ENCODE measurements at regions not wholly inside any gene's neighbourhood (a gene's known extent, or its start where the extent isn't known, plus 50 kb on each side); places are given as distances from the start of the nearest gene placed in this dataset.

DNA sequence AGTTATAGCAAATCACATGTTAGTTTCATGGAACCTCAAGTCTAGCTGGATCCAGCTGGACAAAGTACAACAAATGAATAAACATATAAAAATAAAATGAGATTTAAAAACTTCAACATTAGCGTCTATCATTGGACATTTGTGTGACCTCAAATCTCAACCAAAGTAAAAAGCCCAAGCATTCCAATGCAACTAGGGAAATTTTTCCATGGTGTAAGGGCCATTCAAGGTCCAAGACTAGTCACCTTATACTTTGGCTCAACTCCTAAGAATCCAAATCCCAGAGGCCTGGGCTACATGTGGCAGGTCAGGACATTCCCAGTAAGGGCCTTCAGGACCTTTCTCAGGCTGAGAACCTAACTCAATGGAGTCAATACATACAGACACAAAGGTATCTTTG, 137.4 kb upstream of the DMAC1 start:
- Histone ChIP-seq H3K4me1 (no peaks in the 10 kb centered on the region), H3K36me3 (no peaks in the 10 kb centered on the region), H3K27me3 (no peaks in the 10 kb centered on the region), H3K4me3 (no peak overlapping the region), H3K27ac (no peak overlapping the region), H3K9me3 (peaks cover 0 to 7% (median 2%) of the 10 kb centered on the region in 4 donors)
- WGBS, 2 donors, result 78% methylated on average over 1 of the region's 1 CpG
- intact Hi-C loops (cut with DNase I), result no loop called here
- DNase-seq, result no peak
- TF ChIP-seq POLR2AphosphoS5 (IDR thresholded peaks at IDR 0.05) (no peak), EP300 (IDR thresholded peaks at IDR 0.05) (no peak), POLR2A (IDR thresholded peaks at IDR 0.05) (no peak)
- TF ChIP-seq, protein P1, sequence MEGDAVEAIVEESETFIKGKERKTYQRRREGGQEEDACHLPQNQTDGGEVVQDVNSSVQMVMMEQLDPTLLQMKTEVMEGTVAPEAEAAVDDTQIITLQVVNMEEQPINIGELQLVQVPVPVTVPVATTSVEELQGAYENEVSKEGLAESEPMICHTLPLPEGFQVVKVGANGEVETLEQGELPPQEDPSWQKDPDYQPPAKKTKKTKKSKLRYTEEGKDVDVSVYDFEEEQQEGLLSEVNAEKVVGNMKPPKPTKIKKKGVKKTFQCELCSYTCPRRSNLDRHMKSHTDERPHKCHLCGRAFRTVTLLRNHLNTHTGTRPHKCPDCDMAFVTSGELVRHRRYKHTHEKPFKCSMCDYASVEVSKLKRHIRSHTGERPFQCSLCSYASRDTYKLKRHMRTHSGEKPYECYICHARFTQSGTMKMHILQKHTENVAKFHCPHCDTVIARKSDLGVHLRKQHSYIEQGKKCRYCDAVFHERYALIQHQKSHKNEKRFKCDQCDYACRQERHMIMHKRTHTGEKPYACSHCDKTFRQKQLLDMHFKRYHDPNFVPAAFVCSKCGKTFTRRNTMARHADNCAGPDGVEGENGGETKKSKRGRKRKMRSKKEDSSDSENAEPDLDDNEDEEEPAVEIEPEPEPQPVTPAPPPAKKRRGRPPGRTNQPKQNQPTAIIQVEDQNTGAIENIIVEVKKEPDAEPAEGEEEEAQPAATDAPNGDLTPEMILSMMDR (IDR thresholded peaks at IDR 0.05), result no peak

GRCh38 chr9:7936163-7936562, 136.6 kb upstream of the DMAC1 start:
- DNase-seq, result no peak
- Histone ChIP-seq H3K36me3 (no peaks in the 10 kb centered on the region), H3K27me3 (no peaks in the 10 kb centered on the region), H3K9me3 (peaks cover 0 to 7% (median 2%) of the 10 kb centered on the region in 4 donors), H3K4me1 (no peaks in the 10 kb centered on the region), H3K27ac (no peak overlapping the region), H3K4me3 (no peak overlapping the region)
- intact Hi-C loops (cut with DNase I), result no loop called here
- WGBS, 2 donors, result 69 to 75% methylated on average over 4 of the region's 4 CpGs
- TF ChIP-seq POLR2A (IDR thresholded peaks at IDR 0.05) (no peak), POLR2AphosphoS5 (IDR thresholded peaks at IDR 0.05) (no peak), EP300 (IDR thresholded peaks at IDR 0.05) (no peak)
- TF ChIP-seq, protein P1 (IDR thresholded peaks at IDR 0.05), result no peak

DNA sequence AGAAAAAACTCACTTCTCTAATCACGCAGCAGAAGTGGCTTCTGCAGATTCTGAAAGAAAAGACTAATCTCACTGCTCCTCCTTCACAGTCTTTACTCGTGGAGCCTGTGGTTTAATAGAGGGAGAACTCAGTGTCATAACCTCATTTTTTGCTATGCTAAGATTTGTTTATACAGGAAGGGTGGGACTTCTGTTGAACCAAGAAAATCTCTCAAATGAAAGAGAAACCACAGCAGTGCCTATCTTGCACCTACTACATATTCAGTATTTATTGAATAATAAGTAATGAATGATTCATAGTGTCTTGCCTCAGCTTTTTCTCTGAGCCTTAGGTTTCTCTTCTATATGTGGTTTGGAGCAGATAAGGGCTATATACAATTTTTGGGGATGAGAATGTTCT, 136.1 kb upstream of the DMAC1 start:
- Histone ChIP-seq H3K4me1 (no peaks in the 10 kb centered on the region), H3K9me3 (peaks cover 0 to 7% (median 2%) of the 10 kb centered on the region in 4 donors), H3K27ac (no peak overlapping the region), H3K36me3 (no peaks in the 10 kb centered on the region), H3K27me3 (no peaks in the 10 kb centered on the region), H3K4me3 (no peak overlapping the region)
- TF ChIP-seq POLR2AphosphoS5 (IDR thresholded peaks at IDR 0.05) (no peak), EP300 (IDR thresholded peaks at IDR 0.05) (no peak), POLR2A (IDR thresholded peaks at IDR 0.05) (no peak)
- TF ChIP-seq, protein P1 (IDR thresholded peaks at IDR 0.05), result no peak
- WGBS, 2 donors, result 14 to 29% methylated on average over 2 of the region's 2 CpGs
- intact Hi-C loops (cut with DNase I), result no loop called here
- DNase-seq, result no peak

DNA sequence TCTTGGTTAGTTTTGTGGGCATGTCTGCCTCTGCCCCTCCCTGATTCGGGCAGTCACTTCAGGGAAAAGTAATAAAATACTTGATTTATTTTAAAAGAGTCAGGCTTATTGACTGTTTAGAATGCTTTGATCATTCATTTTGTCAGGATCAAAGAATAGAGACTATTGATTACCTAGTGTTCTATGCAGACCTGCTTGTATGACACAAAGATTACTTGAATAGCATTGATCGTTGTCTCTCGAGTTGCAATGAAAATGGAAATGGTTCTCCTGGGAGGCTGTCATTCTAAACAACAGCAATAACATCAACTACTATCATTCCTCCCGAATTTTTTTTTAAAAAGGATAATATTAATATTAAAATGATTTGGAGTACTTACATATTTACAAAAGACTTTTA, 133.2 kb upstream of the DMAC1 start:
- 87 to 89% methylated on average over 4 of the region's 4 CpGs for WGBS, 2 donors
- DNase-seq, result no peak
- H3K27ac ChIP-seq, result no peak overlapping the region
- H3K9me3 ChIP-seq, result no peaks in the 10 kb centered on the region
- H3K4me1 ChIP-seq, result no peaks in the 10 kb centered on the region
- TF ChIP-seq EP300 (IDR thresholded peaks at IDR 0.05), result no peak
- TF ChIP-seq POLR2A (IDR thresholded peaks at IDR 0.05), result no peak
- no peak for TF ChIP-seq POLR2AphosphoS5 (IDR thresholded peaks at IDR 0.05)
- TF ChIP-seq, protein P1 (IDR thresholded peaks at IDR 0.05), result no peak
- intact Hi-C loops (cut with DNase I), result no loop called here
- no peaks in the 10 kb centered on the region for H3K36me3 ChIP-seq
- H3K27me3 ChIP-seq, result no peaks in the 10 kb centered on the region
- H3K4me3 ChIP-seq, result no peak overlapping the region

DNA sequence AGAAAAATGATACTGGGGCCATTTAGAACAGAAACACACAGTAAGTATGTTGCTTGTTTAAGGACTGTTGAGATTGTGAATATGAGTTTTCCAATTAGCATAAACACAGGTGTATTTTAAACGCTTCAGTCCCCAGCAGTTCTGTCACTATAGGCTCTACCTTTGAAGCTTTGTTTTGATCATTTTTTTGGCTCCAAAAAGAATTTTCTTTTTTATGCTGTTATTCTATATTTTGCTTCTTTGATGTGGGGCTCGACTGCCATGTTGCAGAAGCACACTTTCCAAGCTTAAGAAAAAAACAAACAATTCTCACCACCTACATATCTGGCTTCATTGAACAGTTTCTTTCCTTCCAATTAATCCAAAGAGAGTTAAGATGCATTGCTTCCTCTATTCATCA, 131.0 kb upstream of the DMAC1 start:
- no peak for DNase-seq
- intact Hi-C loops (cut with DNase I), result no loop called here
- 67 to 86% methylated on average over 2 of the region's 2 CpGs for WGBS, 2 donors
- Histone ChIP-seq H3K27ac (no peak overlapping the region), H3K9me3 (no peaks in the 10 kb centered on the region), H3K27me3 (no peaks in the 10 kb centered on the region), H3K36me3 (no peaks in the 10 kb centered on the region), H3K4me1 (no peaks in the 10 kb centered on the region), H3K4me3 (no peak overlapping the region)
- no peak for TF ChIP-seq POLR2A (IDR thresholded peaks at IDR 0.05)
- TF ChIP-seq POLR2AphosphoS5 (IDR thresholded peaks at IDR 0.05), result no peak
- TF ChIP-seq EP300 (IDR thresholded peaks at IDR 0.05), result no peak
- TF ChIP-seq, protein P1 (IDR thresholded peaks at IDR 0.05), result no peak
